Endodermal cell (in vitro differentiated cells): ENCODE measurements at regions not wholly inside any gene's neighbourhood (a gene's known extent, or its start where the extent isn't known, plus 50 kb on each side); places are given as distances from the start of the nearest gene placed in this dataset.

Source experiments
- DNase-seq: peaks from one replicate; pipeline ENCODE4 v3.0.0-alpha.2; 2017
- H3K27ac ChIP-seq: 2 replicates; pipeline ENCODE4 v1.5.1; 2013; ENCODE audit warnings: mild to moderate bottlenecking, low read depth, low read length, moderate library complexity
- H3K27me3 ChIP-seq: 2 replicates; pipeline ENCODE4 v1.6.1; 2013; ENCODE audit warnings: mild to moderate bottlenecking, low read length, moderate library complexity; ENCODE audit not compliant: insufficient read depth, control insufficient read depth, poor library complexity, severe bottlenecking
- H3K36me3 ChIP-seq: 2 replicates; pipeline ENCODE4 v1.7.0; 2013; ENCODE audit warnings: mild to moderate bottlenecking, low read length, moderate library complexity; ENCODE audit not compliant: control insufficient read depth, insufficient read depth
- H3K4me1 ChIP-seq: one replicate; pipeline ENCODE4 v1.7.0; 2013; ENCODE audit warnings: low read length; ENCODE audit not compliant: control insufficient read depth, insufficient read depth
- H3K4me3 ChIP-seq: 2 replicates; pipeline ENCODE4 v1.5.1; 2013; ENCODE audit warnings: mild to moderate bottlenecking, low read length, moderate library complexity
- H3K9ac ChIP-seq: 2 replicates; pipeline ENCODE4 v1.6.1; 2013; ENCODE audit warnings: mild to moderate bottlenecking, low read length, moderate library complexity; ENCODE audit not compliant: poor library complexity, severe bottlenecking; ENCODE audit errors: extremely low read depth
- H3K9me3 ChIP-seq: 2 replicates; pipeline ENCODE4 v1.6.1; 2013; ENCODE audit warnings: mild to moderate bottlenecking, low read length, moderate library complexity; ENCODE audit not compliant: control insufficient read depth
- H3K27ac Mint-ChIP-seq: 2 replicates; pipeline ENCODE4 v1.8.0; 2020; ENCODE audit warnings: mixed read lengths
- H3K27me3 Mint-ChIP-seq: 2 replicates; pipeline ENCODE4 v1.8.0; 2021; ENCODE audit warnings: mild to moderate bottlenecking, mixed read lengths; ENCODE audit not compliant: insufficient read depth
- H3K36me3 Mint-ChIP-seq: 2 replicates; pipeline ENCODE4 v1.8.0; 2020; ENCODE audit warnings: low read depth, mixed read lengths
- H3K4me1 Mint-ChIP-seq: 2 replicates; pipeline ENCODE4 v1.8.0; 2020; ENCODE audit warnings: mixed read lengths
- H3K4me3 Mint-ChIP-seq: 2 replicates; pipeline ENCODE4 v1.8.0; 2020; ENCODE audit warnings: mild to moderate bottlenecking, moderate library complexity, mixed read lengths
- H3K9me3 Mint-ChIP-seq: 2 replicates; pipeline ENCODE4 v1.8.0; 2020; ENCODE audit warnings: mild to moderate bottlenecking, mixed read lengths
- CTCF ChIP-seq: fragments of 200-600 bp; sonication (generic); conservative IDR thresholded peaks from 2 replicates; pipeline ENCODE4 v1.5.0; 2021; ENCODE audit warnings: antibody characterized with exemption, mild to moderate bottlenecking
- WGBS, 2 experiments: methylation state at CpG; one replicate each; pipeline versions ENCODE4 v1.1.5 to v1.1.7; 2013; ENCODE audit warnings: missing lambda C conversion rate in 2 of 2, mixed read lengths in 1 of 2; ENCODE audit not compliant: insufficient coverage in 1 of 2, insufficient read length in 1 of 2; 5-methylcytosine and 5-hydroxymethylcytosine counted together

GRCh38 chr13:99661791-99662190 is 160.5 kb downstream of the TM9SF2 start:
- Mint-ChIP-seq H3K4me3 (no peak overlapping the region), H3K27me3 (peaks cover 7% of the 10 kb centered on the region), H3K36me3 (no peaks in the 10 kb centered on the region), H3K27ac (peak overlapping the region; percentile 77), H3K4me1 (peaks cover 62% of the 10 kb centered on the region), H3K9me3 (no peaks in the 10 kb centered on the region)
- 0% methylated on average over 3 of the region's 3 CpGs; no CpG with 5 or more reads in 1 of the 2 experiments for WGBS, 2 experiments
- no peak for TF ChIP-seq CTCF
- Histone ChIP-seq H3K4me3 (no peak overlapping the region), H3K27me3 (no peaks in the 10 kb centered on the region), H3K36me3 (no peaks in the 10 kb centered on the region), H3K9ac (no peak overlapping the region), H3K9me3 (no peaks in the 10 kb centered on the region), H3K27ac (peak overlapping the region; percentile 55), H3K4me1 (peaks cover 27% of the 10 kb centered on the region)
- peak; percentile 91 for DNase-seq

GRCh38 chr13:99659866-99660554 is 158.7 kb downstream of the TM9SF2 start:
- 37 to 39% methylated on average over 7 to 11 of the region's 11 CpGs for WGBS, 2 experiments
- Histone ChIP-seq H3K27ac (peak overlapping the region; percentile 91), H3K4me1 (peaks cover 27% of the 10 kb centered on the region), H3K27me3 (no peaks in the 10 kb centered on the region), H3K9ac (no peak overlapping the region), H3K9me3 (no peaks in the 10 kb centered on the region), H3K4me3 (peak overlapping the region; percentile 17), H3K36me3 (no peaks in the 10 kb centered on the region)
- Mint-ChIP-seq H3K4me1 (peaks cover 71% of the 10 kb centered on the region), H3K4me3 (no peak overlapping the region), H3K27me3 (peaks cover 7% of the 10 kb centered on the region), H3K9me3 (no peaks in the 10 kb centered on the region), H3K27ac (peak overlapping the region; percentile 36), H3K36me3 (no peaks in the 10 kb centered on the region)
- no peak for DNase-seq
- no peak for TF ChIP-seq CTCF

GRCh38 chr13:99659226-99659625 is 158.0 kb downstream of the TM9SF2 start:
- Mint-ChIP-seq H3K27me3 (peaks cover 7% of the 10 kb centered on the region), H3K36me3 (no peaks in the 10 kb centered on the region), H3K9me3 (no peaks in the 10 kb centered on the region), H3K4me1 (peaks cover 71% of the 10 kb centered on the region), H3K27ac (peak overlapping the region; percentile 93), H3K4me3 (peak overlapping the region; percentile 57)
- Histone ChIP-seq H3K4me3 (peak overlapping the region; percentile 57), H3K36me3 (no peaks in the 10 kb centered on the region), H3K9ac (no peak overlapping the region), H3K27me3 (no peaks in the 10 kb centered on the region), H3K4me1 (peaks cover 27% of the 10 kb centered on the region), H3K27ac (peak overlapping the region; percentile 91), H3K9me3 (no peaks in the 10 kb centered on the region)
- no peak for DNase-seq
- no peak for TF ChIP-seq CTCF
- WGBS, 2 experiments = 19 to 25% methylated on average over 1 to 2 of the region's 3 CpGs
